OCI-LY3 (cell line): ENCODE measurements at regions not wholly inside any gene's neighbourhood (a gene's known extent, or its start where the extent isn't known, plus 50 kb on each side); places are given as distances from the start of the nearest gene placed in this dataset.

Experiments used
- H2AFZ ChIP-seq: fragments of 200-600, 300-600 bp; shearing (Covaris generic); 2 replicates; pipeline ENCODE4 v1.6.0; 2014; ENCODE audit warnings: antibody characterized with exemption, low read depth, low read length
- H3K27ac ChIP-seq: fragments of 200-600, 300-600 bp; sonication (generic); 2 replicates; pipeline ENCODE4 v1.5.1; 2014; ENCODE audit warnings: mild to moderate bottlenecking, low read length, moderate library complexity, mixed read lengths
- H3K27me3 ChIP-seq: fragments of 200-600, 300-600 bp; sonication (generic); 2 replicates; pipeline ENCODE4 v1.6.1; 2014; ENCODE audit warnings: low read depth, low read length, mixed read lengths
- H3K36me3 ChIP-seq: fragments of 200-600, 300-600 bp; sonication (generic); replicated peaks from 2 replicates; pipeline ENCODE3; 2014; ENCODE audit warnings: low read depth, low read length, mixed read lengths
- H3K4me1 ChIP-seq: fragments of 300-600, 200-600 bp; sonication (generic); 2 replicates; pipeline ENCODE4 v1.6.1; 2014; ENCODE audit warnings: low read length, mixed read lengths
- H3K4me2 ChIP-seq: fragments of 200-600, 300-600 bp; sonication (generic); 2 replicates; pipeline ENCODE4 v1.6.1; 2014; ENCODE audit warnings: low read length, mixed read lengths
- H3K4me3 ChIP-seq: fragments of 300-600, 200-600 bp; sonication (generic); 2 replicates; pipeline ENCODE4 v1.5.1; 2014; ENCODE audit warnings: antibody characterized with exemption, mild to moderate bottlenecking, low read length, moderate library complexity
- H3K79me2 ChIP-seq: fragments of 300-600, 200-600 bp; shearing (Covaris generic); 2 replicates; pipeline ENCODE4 v1.6.1; 2014; ENCODE audit warnings: mild to moderate bottlenecking, low read length, mixed read lengths
- H3K9ac ChIP-seq: fragments of 300-600, 200-600 bp; shearing (Covaris generic); 2 replicates; pipeline ENCODE4 v1.6.0; 2014; ENCODE audit warnings: mild to moderate bottlenecking, low read length, moderate library complexity
- H3K9me3 ChIP-seq: fragments of 200-600, 300-600 bp; shearing (Covaris generic); 2 replicates; pipeline ENCODE4 v1.6.1; 2014; ENCODE audit warnings: low read length, mixed read lengths; ENCODE audit not compliant: insufficient read depth
- H4K20me1 ChIP-seq: fragments of 200-600, 300-600 bp; sonication (generic); 2 replicates; pipeline ENCODE4 v1.6.1; 2016; ENCODE audit warnings: low read length, mixed read lengths; ENCODE audit not compliant: insufficient read depth
- CTCF ChIP-seq: fragments of 200-600, 300-600 bp; sonication (generic); IDR thresholded peaks from 2 replicates; pipeline ENCODE4 v1.5.1; 2014; ENCODE audit warnings: antibody characterized with exemption, low read length, low read depth
- EZH2phosphoT487 ChIP-seq: fragments of 200-600 bp; shearing (Covaris generic); IDR thresholded peaks from 2 replicates; pipeline ENCODE4 v1.6.1; 2018; ENCODE audit warnings: antibody characterized with exemption, mixed run types, low read depth

- no peak overlapping the region for H3K4me3 ChIP-seq
- no peaks in the 10 kb centered on the region; the same call in 1 of the 2 replicates for H3K9me3 ChIP-seq
- no peak overlapping the region for H3K4me2 ChIP-seq
- H3K79me2 ChIP-seq: no peaks in the 10 kb centered on the region
- no peaks in the 10 kb centered on the region for H4K20me1 ChIP-seq
- H3K27ac ChIP-seq: no peak overlapping the region
- H2AFZ ChIP-seq: no peak overlapping the region
- no peaks in the 10 kb centered on the region for H3K4me1 ChIP-seq
- no peak for TF ChIP-seq EZH2phosphoT487
- TF ChIP-seq CTCF: no peak
- H3K27me3 ChIP-seq: no peaks in the 10 kb centered on the region
- no peak overlapping the region for H3K9ac ChIP-seq
- no peaks in the 10 kb centered on the region for H3K36me3 ChIP-seq
Observed at GRCh38 chr3:74233091-74233490, 381.4 kb downstream of the CNTN3 start.

GRCh38 chr3:74217467-74217866 lies 397.0 kb downstream of the CNTN3 start:
- H3K4me2 ChIP-seq: no peak overlapping the region
- H3K9ac ChIP-seq: no peak overlapping the region
- no peaks in the 10 kb centered on the region for H3K9me3 ChIP-seq
- H4K20me1 ChIP-seq: no peaks in the 10 kb centered on the region
- no peaks in the 10 kb centered on the region for H3K36me3 ChIP-seq
- no peaks in the 10 kb centered on the region for H3K27me3 ChIP-seq
- no peak overlapping the region for H2AFZ ChIP-seq
- H3K4me1 ChIP-seq: peaks cover 5% of the 10 kb centered on the region; the same call in 1 of the 2 replicates
- H3K4me3 ChIP-seq: no peak overlapping the region
- no peaks in the 10 kb centered on the region for H3K79me2 ChIP-seq
- no peak overlapping the region for H3K27ac ChIP-seq
- TF ChIP-seq EZH2phosphoT487: no peak
- TF ChIP-seq CTCF: no peak

GRCh38 chr3:74214286-74214685 lies 400.2 kb downstream of the CNTN3 start:
- H2AFZ ChIP-seq: no peak overlapping the region
- TF ChIP-seq EZH2phosphoT487 (no peak), CTCF (no peak)
- H3K9ac ChIP-seq: no peak overlapping the region
- H3K79me2 ChIP-seq: no peaks in the 10 kb centered on the region
- H3K4me2 ChIP-seq: no peak overlapping the region
- no peaks in the 10 kb centered on the region for H4K20me1 ChIP-seq
- no peak overlapping the region for H3K27ac ChIP-seq
- no peaks in the 10 kb centered on the region for H3K36me3 ChIP-seq
- peaks cover 5% of the 10 kb centered on the region; the same call in 1 of the 2 replicates for H3K4me1 ChIP-seq
- no peak overlapping the region for H3K4me3 ChIP-seq
- no peaks in the 10 kb centered on the region for H3K27me3 ChIP-seq
- H3K9me3 ChIP-seq: no peaks in the 10 kb centered on the region

GRCh38 chr3:74210739-74211138 lies 403.7 kb downstream of the CNTN3 start:
- Histone ChIP-seq H3K4me3 (no peak overlapping the region), H3K4me1 (peaks cover 5% of the 10 kb centered on the region; the same call in 1 of the 2 replicates), H3K79me2 (no peaks in the 10 kb centered on the region), H4K20me1 (no peaks in the 10 kb centered on the region), H3K27ac (no peak overlapping the region), H3K4me2 (no peak overlapping the region), H3K36me3 (no peaks in the 10 kb centered on the region), H2AFZ (no peak overlapping the region), H3K9me3 (no peaks in the 10 kb centered on the region), H3K9ac (no peak overlapping the region), H3K27me3 (no peaks in the 10 kb centered on the region)
- TF ChIP-seq CTCF (no peak), EZH2phosphoT487 (no peak)
